HG03342 (cell line): ENCODE measurements at regions not wholly inside any gene's neighbourhood (a gene's known extent, or its start where the extent isn't known, plus 50 kb on each side); places are given as distances from the start of the nearest gene placed in this dataset.
"Not testable (repeated sequence)": the region's sequence is repeated elsewhere in the genome, so short reads cannot be mapped to it uniquely, and the experiment has no call there.

ENCODE experiments used
- ATAC-seq: cut with Tn5 transposase; IDR thresholded peaks from one replicate; pipeline ENCODE4 v1.9.1; 2021; ENCODE audit warnings: mild to moderate bottlenecking, moderate library complexity; ENCODE audit not compliant: unreplicated experiment

- not testable (repeated sequence) for ATAC-seq
Observed at GRCh38 chr11:112673401-112673800, 287.8 kb upstream of the NCAM1 start.

- no peak for ATAC-seq
Observed at GRCh38 chr11:112685111-112685510, 276.1 kb upstream of the NCAM1 start.

GRCh38 chr11:112689851-112690250 is 271.4 kb upstream of the NCAM1 start:
- ATAC-seq = no peak

DNA sequence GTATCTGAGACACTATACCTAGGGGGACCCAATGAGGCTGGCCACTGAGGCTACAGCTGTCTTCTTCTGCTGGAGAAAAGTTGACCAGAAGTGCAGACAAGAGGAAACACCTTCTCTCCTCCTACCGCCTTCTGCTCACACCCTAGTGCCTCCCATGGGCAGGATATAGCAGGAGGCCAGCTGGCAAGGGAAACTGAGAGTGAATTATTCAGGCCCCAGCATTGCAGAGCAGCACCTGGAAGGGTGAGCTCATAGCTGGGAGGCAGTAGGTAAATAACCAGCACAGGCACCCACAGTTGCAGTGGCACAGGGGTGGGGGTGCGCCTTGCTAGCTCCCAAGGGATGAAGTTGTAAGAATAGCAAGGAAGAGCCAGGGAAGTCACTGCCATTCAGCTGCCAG is 267.4 kb upstream of the NCAM1 start:
- ATAC-seq = no peak

- no peak for ATAC-seq
Observed at GRCh38 chr11:112694245-112694644, 267.0 kb upstream of the NCAM1 start.

GRCh38 chr11:112694813-112695212 is 266.4 kb upstream of the NCAM1 start:
- no peak for ATAC-seq

- ATAC-seq = no peak
Observed at GRCh38 chr11:112697391-112698178, 263.6 kb upstream of the NCAM1 start.

- no peak for ATAC-seq
Observed at GRCh38 chr11:112705148-112705547, 256.1 kb upstream of the NCAM1 start.

- no peak for ATAC-seq
Observed at GRCh38 chr11:112706863-112707262, 254.4 kb upstream of the NCAM1 start.

- ATAC-seq = not testable (repeated sequence)
Observed at GRCh38 chr11:112714340-112714739, 246.9 kb upstream of the NCAM1 start.

DNA sequence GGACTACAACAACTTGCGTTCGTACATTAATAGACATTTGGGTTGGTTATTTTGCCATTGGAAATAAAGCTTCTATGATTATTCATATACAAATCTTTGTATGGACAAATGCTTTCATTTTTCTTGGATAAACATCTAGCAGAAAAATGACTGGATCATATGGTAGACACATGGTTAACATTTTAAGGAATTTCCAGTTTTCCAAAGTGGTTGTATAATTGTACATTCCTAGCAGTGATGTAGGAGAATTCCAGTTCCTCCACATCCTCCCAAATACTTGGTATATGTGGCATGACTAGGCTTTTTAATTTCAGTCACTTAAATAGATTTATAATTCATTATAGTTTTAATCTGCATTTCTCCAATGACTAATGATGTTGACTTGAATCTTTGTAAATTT is 246.2 kb upstream of the NCAM1 start:
- no peak for ATAC-seq

GRCh38 chr11:112718483-112718882 is 242.7 kb upstream of the NCAM1 start:
- no peak for ATAC-seq

- no peak for ATAC-seq
Observed at GRCh38 chr11:112719736-112720525, 241.3 kb upstream of the NCAM1 start.

DNA sequence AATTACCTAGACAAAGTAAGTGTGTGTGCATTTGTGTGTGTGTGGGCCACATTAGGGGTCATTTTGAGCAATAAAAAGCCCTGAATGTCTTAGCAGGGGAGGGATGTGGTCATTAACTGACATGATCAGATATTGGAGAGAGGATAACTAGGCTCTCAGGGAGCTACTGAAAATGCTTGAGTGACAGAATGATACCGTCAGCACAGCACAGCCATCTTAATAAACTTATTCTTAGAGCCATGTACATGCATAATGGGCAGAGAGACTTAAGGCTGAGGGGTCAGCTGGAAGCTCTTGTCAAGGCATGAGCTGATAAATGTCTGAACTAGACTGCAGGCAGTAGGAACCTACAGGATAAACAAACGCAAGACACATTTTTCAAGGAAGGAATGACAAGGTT is 239.1 kb upstream of the NCAM1 start:
- ATAC-seq = no peak

GRCh38 chr11:112722876-112723275 is 238.3 kb upstream of the NCAM1 start:
- no peak for ATAC-seq

DNA sequence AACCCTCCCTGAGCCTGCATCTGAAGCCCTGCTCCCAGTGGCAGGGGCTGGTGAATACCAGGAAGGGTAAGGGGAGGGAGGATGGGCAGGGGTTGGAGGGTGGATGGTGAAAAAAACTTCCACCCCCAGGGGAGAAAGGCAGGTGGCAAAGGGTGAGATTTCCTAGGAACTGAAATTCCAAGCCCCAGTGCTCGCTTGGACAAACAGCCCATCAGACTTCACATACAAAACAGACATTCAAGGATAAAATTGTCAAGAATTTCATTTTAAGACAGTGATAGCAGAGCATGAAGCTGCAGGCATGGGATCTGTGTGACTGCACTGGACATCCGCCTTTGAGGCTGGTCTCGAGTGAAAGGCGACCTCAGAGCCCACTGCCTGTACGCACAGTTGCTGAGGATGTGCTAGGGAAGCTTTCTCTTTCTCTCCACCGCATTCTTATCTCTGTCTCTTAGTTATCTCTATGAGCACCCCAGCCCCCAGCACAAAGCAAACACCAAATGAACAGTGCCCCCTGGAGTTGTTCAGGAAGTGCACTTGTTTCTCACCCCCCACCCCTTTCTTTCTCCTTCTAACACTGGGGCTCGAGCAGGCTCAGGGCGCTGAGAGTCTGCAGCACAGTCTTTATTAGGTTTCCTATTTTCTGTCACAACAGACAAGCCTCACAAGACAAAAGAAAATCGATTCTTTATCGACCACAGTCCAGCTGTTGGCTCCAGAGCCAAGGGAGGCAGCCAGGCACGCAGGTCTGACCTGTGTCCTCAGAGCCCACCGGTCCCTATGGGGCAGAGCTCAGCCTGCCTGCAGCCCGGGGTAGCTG is 237.3 kb upstream of the NCAM1 start:
- no peak for ATAC-seq

GRCh38 chr11:112724496-112724790 is 236.8 kb upstream of the NCAM1 start:
- ATAC-seq = no peak

DNA sequence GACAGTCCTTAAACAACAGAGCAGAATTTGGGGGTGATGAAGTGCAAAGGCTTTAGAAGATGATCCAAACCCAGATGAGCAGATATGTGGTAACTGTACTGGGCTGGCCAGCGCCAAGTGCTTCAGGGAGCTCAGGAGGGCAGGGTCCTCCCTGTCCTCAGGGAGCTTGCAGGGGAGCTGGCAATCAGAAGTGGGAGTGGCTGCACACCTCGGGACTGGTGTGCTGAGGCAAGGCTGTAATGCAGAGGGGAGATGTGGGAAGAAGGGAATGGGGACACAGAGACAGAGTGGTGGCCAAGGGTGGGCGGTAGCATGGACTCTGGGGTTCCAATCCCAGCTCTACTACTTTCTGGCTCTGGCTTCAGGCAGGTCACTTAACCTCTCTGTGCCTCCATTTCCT is 235.6 kb upstream of the NCAM1 start:
- no peak for ATAC-seq

GRCh38 chr11:112727341-112727841 is 233.8 kb upstream of the NCAM1 start:
- no peak for ATAC-seq

DNA sequence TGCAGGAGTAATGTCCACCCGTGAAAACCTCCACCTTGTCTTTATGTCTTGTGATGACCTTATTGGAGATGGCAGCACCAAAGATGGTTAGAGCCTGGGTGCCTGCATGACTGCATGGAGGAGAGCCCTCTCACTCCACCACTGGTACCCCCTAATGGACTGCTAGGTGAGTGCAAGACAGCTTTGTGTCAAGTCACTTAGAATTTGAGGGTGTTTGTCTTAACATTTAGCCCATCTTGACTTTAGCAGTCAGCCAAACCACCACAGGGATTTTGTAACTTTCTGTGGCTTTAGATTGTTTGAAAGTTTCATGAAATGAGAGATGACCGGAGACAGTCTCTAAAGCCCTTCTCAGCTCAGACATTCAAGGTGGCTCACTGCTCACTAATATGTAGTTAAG is 232.9 kb upstream of the NCAM1 start:
- ATAC-seq = no peak

DNA sequence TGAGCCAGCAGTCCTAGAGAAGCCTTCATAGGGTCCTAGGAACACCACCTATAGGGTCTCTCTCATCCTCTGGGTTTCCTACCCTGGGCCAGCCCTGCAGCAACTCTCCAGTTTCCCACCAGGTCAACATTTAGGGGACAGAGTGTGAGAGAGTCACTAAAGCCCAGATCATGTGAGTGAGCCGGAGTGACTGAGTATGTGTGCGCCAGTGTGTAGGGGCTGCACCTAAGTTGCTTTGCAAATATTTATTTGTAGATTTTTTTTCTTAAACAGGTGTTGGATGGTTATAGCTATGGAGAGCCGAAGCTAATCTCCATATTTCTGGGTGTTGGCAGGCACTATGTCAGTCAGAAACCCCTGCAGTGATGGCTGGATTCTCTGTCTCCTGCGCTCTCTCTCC is 232.5 kb upstream of the NCAM1 start:
- no peak for ATAC-seq
